ENCODE measurements at regions not wholly inside any gene's neighbourhood (a gene's known extent, or its start where the extent isn't known, plus 50 kb on each side); places are given as distances from the start of the nearest gene placed in this dataset.

DNA sequence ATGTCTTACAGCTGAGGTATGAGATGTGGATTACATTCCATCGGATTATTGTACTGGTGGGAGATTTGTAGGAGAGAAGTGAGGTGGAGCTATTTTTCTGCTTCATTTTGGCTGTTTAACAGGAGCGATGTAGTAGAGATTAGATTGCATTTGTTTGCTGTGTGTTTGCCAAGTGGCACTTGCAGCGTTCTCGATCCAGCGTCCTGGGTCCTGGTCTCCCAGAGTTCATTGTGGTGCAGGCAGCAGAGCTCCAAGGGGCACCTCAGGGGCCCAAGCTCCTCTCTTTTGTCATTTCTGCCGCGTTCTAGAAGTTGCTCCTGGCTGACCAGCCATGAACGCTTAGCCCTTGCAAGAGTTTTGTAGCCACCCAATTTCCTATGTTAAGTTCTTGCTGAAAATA lies 210.1 kb upstream of the APCDD1 start:
- Histone ChIP-seq H3K27ac (replicated peaks) (no peak overlapping the region), H3K27me3 (ENCODE audit: insufficient read depth, poor library complexity, severe bottlenecking) (peaks cover 4% of the 10 kb centered on the region), H3K4me3 (replicated peaks; ENCODE audit: insufficient read depth, low read length) (no peak overlapping the region)
- DNase-seq (ENCODE audit: low read depth in 1 of 2, low spot score in 1 of 2) = no peak
- TF ChIP-seq POLR2AphosphoS5 (IDR thresholded peaks at IDR 0.05; ENCODE audit: low read depth) (no peak), GABPA (IDR thresholded peaks at IDR 0.05; ENCODE audit: low read depth) (no peak), SPI1 (IDR thresholded peaks at IDR 0.05; ENCODE audit: borderline replicate concordance, low read depth) (no peak)
- TF ChIP-seq, protein P1, sequence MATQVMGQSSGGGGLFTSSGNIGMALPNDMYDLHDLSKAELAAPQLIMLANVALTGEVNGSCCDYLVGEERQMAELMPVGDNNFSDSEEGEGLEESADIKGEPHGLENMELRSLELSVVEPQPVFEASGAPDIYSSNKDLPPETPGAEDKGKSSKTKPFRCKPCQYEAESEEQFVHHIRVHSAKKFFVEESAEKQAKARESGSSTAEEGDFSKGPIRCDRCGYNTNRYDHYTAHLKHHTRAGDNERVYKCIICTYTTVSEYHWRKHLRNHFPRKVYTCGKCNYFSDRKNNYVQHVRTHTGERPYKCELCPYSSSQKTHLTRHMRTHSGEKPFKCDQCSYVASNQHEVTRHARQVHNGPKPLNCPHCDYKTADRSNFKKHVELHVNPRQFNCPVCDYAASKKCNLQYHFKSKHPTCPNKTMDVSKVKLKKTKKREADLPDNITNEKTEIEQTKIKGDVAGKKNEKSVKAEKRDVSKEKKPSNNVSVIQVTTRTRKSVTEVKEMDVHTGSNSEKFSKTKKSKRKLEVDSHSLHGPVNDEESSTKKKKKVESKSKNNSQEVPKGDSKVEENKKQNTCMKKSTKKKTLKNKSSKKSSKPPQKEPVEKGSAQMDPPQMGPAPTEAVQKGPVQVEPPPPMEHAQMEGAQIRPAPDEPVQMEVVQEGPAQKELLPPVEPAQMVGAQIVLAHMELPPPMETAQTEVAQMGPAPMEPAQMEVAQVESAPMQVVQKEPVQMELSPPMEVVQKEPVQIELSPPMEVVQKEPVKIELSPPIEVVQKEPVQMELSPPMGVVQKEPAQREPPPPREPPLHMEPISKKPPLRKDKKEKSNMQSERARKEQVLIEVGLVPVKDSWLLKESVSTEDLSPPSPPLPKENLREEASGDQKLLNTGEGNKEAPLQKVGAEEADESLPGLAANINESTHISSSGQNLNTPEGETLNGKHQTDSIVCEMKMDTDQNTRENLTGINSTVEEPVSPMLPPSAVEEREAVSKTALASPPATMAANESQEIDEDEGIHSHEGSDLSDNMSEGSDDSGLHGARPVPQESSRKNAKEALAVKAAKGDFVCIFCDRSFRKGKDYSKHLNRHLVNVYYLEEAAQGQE (IDR thresholded peaks at IDR 0.05; ENCODE audit: insufficient replicate concordance, low read depth) = no peak
- TF ChIP-seq, protein P2, sequence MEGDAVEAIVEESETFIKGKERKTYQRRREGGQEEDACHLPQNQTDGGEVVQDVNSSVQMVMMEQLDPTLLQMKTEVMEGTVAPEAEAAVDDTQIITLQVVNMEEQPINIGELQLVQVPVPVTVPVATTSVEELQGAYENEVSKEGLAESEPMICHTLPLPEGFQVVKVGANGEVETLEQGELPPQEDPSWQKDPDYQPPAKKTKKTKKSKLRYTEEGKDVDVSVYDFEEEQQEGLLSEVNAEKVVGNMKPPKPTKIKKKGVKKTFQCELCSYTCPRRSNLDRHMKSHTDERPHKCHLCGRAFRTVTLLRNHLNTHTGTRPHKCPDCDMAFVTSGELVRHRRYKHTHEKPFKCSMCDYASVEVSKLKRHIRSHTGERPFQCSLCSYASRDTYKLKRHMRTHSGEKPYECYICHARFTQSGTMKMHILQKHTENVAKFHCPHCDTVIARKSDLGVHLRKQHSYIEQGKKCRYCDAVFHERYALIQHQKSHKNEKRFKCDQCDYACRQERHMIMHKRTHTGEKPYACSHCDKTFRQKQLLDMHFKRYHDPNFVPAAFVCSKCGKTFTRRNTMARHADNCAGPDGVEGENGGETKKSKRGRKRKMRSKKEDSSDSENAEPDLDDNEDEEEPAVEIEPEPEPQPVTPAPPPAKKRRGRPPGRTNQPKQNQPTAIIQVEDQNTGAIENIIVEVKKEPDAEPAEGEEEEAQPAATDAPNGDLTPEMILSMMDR (IDR thresholded peaks at IDR 0.05; ENCODE audit: insufficient read depth, low read length) = no peak

DNA sequence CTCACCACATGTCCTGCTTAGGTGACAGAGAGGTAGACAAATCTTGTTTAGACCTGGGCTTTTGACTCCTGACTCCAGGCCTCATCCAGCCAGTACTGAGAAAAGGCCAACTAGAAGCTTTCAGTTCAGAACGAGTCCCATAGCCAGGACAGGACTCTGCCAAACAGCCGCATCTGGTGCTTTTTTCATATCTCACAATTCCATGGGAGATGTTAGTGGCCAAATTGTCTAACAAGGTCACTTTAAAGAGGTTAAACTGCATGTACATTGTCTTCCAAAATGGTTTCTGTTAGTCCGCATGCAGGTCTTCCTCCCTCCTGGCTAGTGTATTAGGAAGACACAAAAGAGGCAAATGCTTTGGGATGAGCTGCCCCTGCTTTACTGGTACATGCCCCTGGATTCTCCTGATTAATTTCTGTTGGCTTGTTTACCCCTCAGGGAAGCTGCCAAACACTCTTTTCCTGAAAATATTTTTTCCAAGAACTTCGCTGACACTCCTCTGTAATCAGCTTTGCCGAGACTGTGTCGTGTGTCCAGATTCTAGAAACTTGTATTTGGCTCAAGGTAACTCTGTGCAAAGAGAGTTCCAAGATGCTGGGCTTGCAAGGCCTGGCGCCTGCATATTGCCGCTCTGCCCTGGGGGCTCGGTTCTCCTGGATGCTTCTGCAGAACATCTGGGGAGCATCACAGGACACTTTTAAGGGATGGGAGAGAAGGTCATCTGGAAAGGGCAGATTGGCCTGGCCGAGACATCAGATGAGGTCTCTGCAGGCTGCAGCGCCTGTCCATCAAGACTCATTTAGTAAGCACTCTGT lies 209.2 kb upstream of the APCDD1 start:
- TF ChIP-seq POLR2AphosphoS5 (IDR thresholded peaks at IDR 0.05; ENCODE audit: low read depth) = no peak
- H3K27ac ChIP-seq (replicated peaks) = no peak overlapping the region
- no peak overlapping the region for H3K4me3 ChIP-seq (replicated peaks; ENCODE audit: insufficient read depth, low read length)
- no peak for DNase-seq (ENCODE audit: low read depth in 1 of 2, low spot score in 1 of 2)
- peaks cover 4% of the 10 kb centered on the region for H3K27me3 ChIP-seq (ENCODE audit: insufficient read depth, poor library complexity, severe bottlenecking)

DNA sequence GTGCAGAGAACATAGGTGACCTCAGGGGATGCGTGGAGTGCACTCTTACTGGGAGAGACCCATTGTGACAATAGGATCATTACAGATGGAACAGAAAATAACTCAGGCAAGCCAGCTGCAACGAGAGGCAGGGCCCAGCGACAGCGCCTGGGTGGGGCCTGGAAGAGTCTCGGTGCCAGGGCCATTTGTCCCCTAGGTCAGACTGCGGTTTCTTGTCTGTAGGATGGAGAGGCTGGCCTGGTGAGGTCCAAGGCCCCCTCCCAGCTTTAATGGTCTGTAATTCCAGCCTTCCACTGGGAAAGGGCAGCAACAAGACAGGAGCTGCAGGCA lies 208.6 kb upstream of the APCDD1 start:
- no peak overlapping the region for H3K27ac ChIP-seq (replicated peaks)
- TF ChIP-seq GABPA (IDR thresholded peaks at IDR 0.05; ENCODE audit: low read depth) (no peak), SPI1 (IDR thresholded peaks at IDR 0.05; ENCODE audit: borderline replicate concordance, low read depth) (no peak), POLR2AphosphoS5 (IDR thresholded peaks at IDR 0.05; ENCODE audit: low read depth) (no peak)
- TF ChIP-seq, protein P1 (IDR thresholded peaks at IDR 0.05; ENCODE audit: insufficient replicate concordance, low read depth) = no peak
- TF ChIP-seq, protein P2 (IDR thresholded peaks at IDR 0.05; ENCODE audit: insufficient read depth, low read length) = no peak
- H3K27me3 ChIP-seq (ENCODE audit: insufficient read depth, poor library complexity, severe bottlenecking) = peaks cover 4% of the 10 kb centered on the region
- no peak overlapping the region for H3K4me3 ChIP-seq (replicated peaks; ENCODE audit: insufficient read depth, low read length)
- DNase-seq (ENCODE audit: low read depth in 1 of 2, low spot score in 1 of 2) = no peak

DNA sequence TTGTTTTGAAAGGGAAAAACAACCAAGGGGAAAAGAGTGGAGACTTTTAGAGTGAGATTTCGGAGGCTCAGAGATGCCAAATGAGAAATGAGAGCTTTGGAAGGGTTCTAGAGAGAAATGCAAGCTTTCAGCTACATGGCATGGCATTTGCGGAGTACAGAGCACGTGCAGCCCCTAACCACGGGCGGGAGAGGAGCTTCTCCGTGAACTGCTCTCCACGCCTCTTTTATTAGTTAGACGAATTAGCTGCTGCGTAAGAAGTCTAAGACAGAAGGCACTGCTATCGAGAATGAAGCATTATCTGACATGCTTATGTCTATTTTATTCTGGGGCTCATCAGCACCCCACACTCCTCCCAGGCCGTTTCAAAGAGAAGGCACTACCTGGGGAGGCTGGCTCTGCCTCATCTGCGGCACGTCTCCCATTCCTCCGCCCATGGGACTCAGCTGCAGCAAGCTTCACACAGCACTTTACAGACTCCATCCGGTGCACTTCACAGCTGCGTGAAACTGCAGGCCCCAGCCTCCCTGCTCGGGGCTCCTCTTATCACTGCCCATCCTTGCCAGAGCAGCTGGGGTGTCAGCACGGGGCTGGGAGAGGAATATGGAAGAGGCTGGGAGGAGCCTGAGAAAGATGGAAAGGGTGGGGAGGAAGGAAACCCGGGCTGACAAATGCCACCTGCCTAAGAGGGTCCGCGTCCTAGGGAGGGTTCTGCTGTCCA lies 207.3 kb upstream of the APCDD1 start:
- no peak overlapping the region for H3K4me3 ChIP-seq (replicated peaks; ENCODE audit: insufficient read depth, low read length)
- no peak for TF ChIP-seq SPI1 (IDR thresholded peaks at IDR 0.05; ENCODE audit: borderline replicate concordance, low read depth)
- TF ChIP-seq POLR2AphosphoS5 (IDR thresholded peaks at IDR 0.05; ENCODE audit: low read depth) = no peak
- TF ChIP-seq GABPA (IDR thresholded peaks at IDR 0.05; ENCODE audit: low read depth) = no peak
- TF ChIP-seq, protein P2 (IDR thresholded peaks at IDR 0.05; ENCODE audit: insufficient read depth, low read length) = no peak
- no peak overlapping the region for H3K27ac ChIP-seq (replicated peaks)
- no peak for DNase-seq (ENCODE audit: low read depth in 1 of 2, low spot score in 1 of 2)
- H3K27me3 ChIP-seq (ENCODE audit: insufficient read depth, poor library complexity, severe bottlenecking) = peaks cover 4% of the 10 kb centered on the region

All from HL-60 (cell line).